ENCODE measurements at regions not wholly inside any gene's neighbourhood (a gene's known extent, or its start where the extent isn't known, plus 50 kb on each side); places are given as distances from the start of the nearest gene placed in this dataset.
A peak's percentile ranks its signal among the peaks of the same experiment; 100 is the strongest.
"Not testable (repeated sequence)": the region's sequence is repeated elsewhere in the genome, so short reads cannot be mapped to it uniquely, and the experiment has no call there.

- DNase-seq (ENCODE audit: low read depth): no peak
Observed at GRCh38 chr6:14386263-14386662, 268.7 kb downstream of the CD83 start.

GRCh38 chr6:14386668-14387067, 269.1 kb downstream of the CD83 start:
- DNase-seq (ENCODE audit: low read depth): no peak

- DNase-seq (ENCODE audit: low read depth): no peak
Observed at GRCh38 chr6:14388371-14388770, 270.8 kb downstream of the CD83 start.

- DNase-seq (ENCODE audit: low read depth): not testable (repeated sequence)
Observed at GRCh38 chr6:14389776-14390175, 272.2 kb downstream of the CD83 start.

GRCh38 chr6:14390805-14391204, 273.2 kb downstream of the CD83 start:
- no peak for DNase-seq (ENCODE audit: low read depth)

- DNase-seq (ENCODE audit: low read depth): no peak
Observed at GRCh38 chr6:14393910-14394309, 276.3 kb downstream of the CD83 start.

- no peak for DNase-seq (ENCODE audit: low read depth)
Observed at GRCh38 chr6:14396392-14396791, 278.8 kb downstream of the CD83 start.

- DNase-seq (ENCODE audit: low read depth): peak; percentile 23
Observed at GRCh38 chr6:14396826-14397517, 279.4 kb downstream of the CD83 start.

GRCh38 chr6:14397518-14397901, 279.9 kb downstream of the CD83 start:
- DNase-seq (ENCODE audit: low read depth): no peak

GRCh38 chr6:14398953-14399352, 281.4 kb downstream of the CD83 start:
- DNase-seq (ENCODE audit: low read depth): no peak

GRCh38 chr6:14399635-14400034, 282.1 kb downstream of the CD83 start:
- no peak for DNase-seq (ENCODE audit: low read depth)

- DNase-seq (ENCODE audit: low read depth): peak; percentile 86
Observed at GRCh38 chr6:14401246-14401645, 283.7 kb downstream of the CD83 start.

GRCh38 chr6:14406614-14407331, 289.2 kb downstream of the CD83 start:
- DNase-seq (ENCODE audit: low read depth): peak; percentile 77

- no peak for DNase-seq (ENCODE audit: low read depth)
Observed at GRCh38 chr6:14408446-14408845, 290.9 kb downstream of the CD83 start.

- DNase-seq (ENCODE audit: low read depth): no peak
Observed at GRCh38 chr6:14412026-14412425, 294.5 kb downstream of the CD83 start.

- DNase-seq (ENCODE audit: low read depth): no peak
Observed at GRCh38 chr6:14415452-14415851, 297.9 kb downstream of the CD83 start.

GRCh38 chr6:14417377-14417776, 299.8 kb downstream of the CD83 start:
- no peak for DNase-seq (ENCODE audit: low read depth)

GRCh38 chr6:14419224-14419623, 301.7 kb downstream of the CD83 start:
- not testable (repeated sequence) for DNase-seq (ENCODE audit: low read depth)

GRCh38 chr6:14422061-14422460, 304.5 kb downstream of the CD83 start:
- no peak for DNase-seq (ENCODE audit: low read depth)

- no peak for DNase-seq (ENCODE audit: low read depth)
Observed at GRCh38 chr6:14422917-14423316, 305.3 kb downstream of the CD83 start.

- DNase-seq (ENCODE audit: low read depth): no peak
Observed at GRCh38 chr6:14423330-14423729, 305.8 kb downstream of the CD83 start.

GRCh38 chr6:14423955-14424354, 306.4 kb downstream of the CD83 start:
- DNase-seq (ENCODE audit: low read depth): no peak

- no peak for DNase-seq (ENCODE audit: low read depth)
Observed at GRCh38 chr6:14425805-14426204, 308.2 kb downstream of the CD83 start.

Measured in myocyte (in vitro differentiated cells).